ENCODE measurements at regions not wholly inside any gene's neighbourhood (a gene's known extent, or its start where the extent isn't known, plus 50 kb on each side); places are given as distances from the start of the nearest gene placed in this dataset.

- no peaks in the 10 kb centered on the region; the same call in 1 of the 2 replicates for H3K4me1 Mint-ChIP-seq (ENCODE audit: low read depth)
- H3K36me3 Mint-ChIP-seq (ENCODE audit: low read depth): no peaks in the 10 kb centered on the region
- peaks cover 4% of the 10 kb centered on the region for H3K27me3 Mint-ChIP-seq (ENCODE audit: insufficient read depth)
- no peak for DNase-seq
- no peak for TF ChIP-seq CTCF (IDR thresholded peaks at IDR 0.05)
- no peaks in the 10 kb centered on the region for H3K9me3 Mint-ChIP-seq
- no peak overlapping the region for H3K4me3 Mint-ChIP-seq
- H3K27ac Mint-ChIP-seq: no peak overlapping the region
These were observed 348.5 kb upstream of the TBX3 start for GRCh38 chr12:115032521-115032920.

GRCh38 chr12:115030017-115030416, 346.0 kb upstream of the TBX3 start:
- Mint-ChIP-seq H3K27me3 (ENCODE audit: insufficient read depth) (peaks cover 4% of the 10 kb centered on the region), H3K4me1 (ENCODE audit: low read depth) (no peaks in the 10 kb centered on the region; the same call in 1 of the 2 replicates), H3K9me3 (no peaks in the 10 kb centered on the region), H3K36me3 (ENCODE audit: low read depth) (no peaks in the 10 kb centered on the region), H3K4me3 (no peak overlapping the region), H3K27ac (no peak overlapping the region)
- no peak for DNase-seq
- TF ChIP-seq CTCF (IDR thresholded peaks at IDR 0.05): no peak

- Mint-ChIP-seq H3K9me3 (peaks cover 5% of the 10 kb centered on the region; the same call in 1 of the 2 replicates), H3K4me3 (no peak overlapping the region), H3K27me3 (ENCODE audit: insufficient read depth) (peaks cover 3% of the 10 kb centered on the region; the same call in 1 of the 2 replicates), H3K27ac (no peak overlapping the region), H3K4me1 (ENCODE audit: low read depth) (peaks cover 5% of the 10 kb centered on the region), H3K36me3 (ENCODE audit: low read depth) (peaks cover 4% of the 10 kb centered on the region; the same call in 1 of the 2 replicates)
- TF ChIP-seq CTCF (IDR thresholded peaks at IDR 0.05): no peak
- DNase-seq: no peak
These were observed 340.6 kb upstream of the TBX3 start for GRCh38 chr12:115024531-115024930.

- no peak for DNase-seq
- TF ChIP-seq CTCF (IDR thresholded peaks at IDR 0.05): no peak
- Mint-ChIP-seq H3K4me3 (no peak overlapping the region), H3K27me3 (ENCODE audit: insufficient read depth) (no peaks in the 10 kb centered on the region; the same call in none of the 2 replicates), H3K9me3 (peaks cover 5% of the 10 kb centered on the region; the same call in 1 of the 2 replicates), H3K27ac (no peak overlapping the region), H3K4me1 (ENCODE audit: low read depth) (peaks cover 5% of the 10 kb centered on the region; the same call in 1 of the 2 replicates), H3K36me3 (ENCODE audit: low read depth) (peaks cover 4% of the 10 kb centered on the region; the same call in 1 of the 2 replicates)
These were observed 339.6 kb upstream of the TBX3 start for GRCh38 chr12:115023279-115024265.

- Mint-ChIP-seq H3K9me3 (peaks cover 5% of the 10 kb centered on the region; the same call in 1 of the 2 replicates), H3K4me1 (ENCODE audit: low read depth) (peaks cover 5% of the 10 kb centered on the region; the same call in 1 of the 2 replicates), H3K27ac (no peak overlapping the region), H3K27me3 (ENCODE audit: insufficient read depth) (peaks cover 3% of the 10 kb centered on the region), H3K4me3 (no peak overlapping the region), H3K36me3 (ENCODE audit: low read depth) (peaks cover 4% of the 10 kb centered on the region; the same call in 1 of the 2 replicates)
- no peak for TF ChIP-seq CTCF (IDR thresholded peaks at IDR 0.05)
- DNase-seq: no peak
These were observed 336.1 kb upstream of the TBX3 start for GRCh38 chr12:115020091-115020490.
